ENCODE measurements at regions not wholly inside any gene's neighbourhood (a gene's known extent, or its start where the extent isn't known, plus 50 kb on each side); places are given as distances from the start of the nearest gene placed in this dataset.

DNA sequence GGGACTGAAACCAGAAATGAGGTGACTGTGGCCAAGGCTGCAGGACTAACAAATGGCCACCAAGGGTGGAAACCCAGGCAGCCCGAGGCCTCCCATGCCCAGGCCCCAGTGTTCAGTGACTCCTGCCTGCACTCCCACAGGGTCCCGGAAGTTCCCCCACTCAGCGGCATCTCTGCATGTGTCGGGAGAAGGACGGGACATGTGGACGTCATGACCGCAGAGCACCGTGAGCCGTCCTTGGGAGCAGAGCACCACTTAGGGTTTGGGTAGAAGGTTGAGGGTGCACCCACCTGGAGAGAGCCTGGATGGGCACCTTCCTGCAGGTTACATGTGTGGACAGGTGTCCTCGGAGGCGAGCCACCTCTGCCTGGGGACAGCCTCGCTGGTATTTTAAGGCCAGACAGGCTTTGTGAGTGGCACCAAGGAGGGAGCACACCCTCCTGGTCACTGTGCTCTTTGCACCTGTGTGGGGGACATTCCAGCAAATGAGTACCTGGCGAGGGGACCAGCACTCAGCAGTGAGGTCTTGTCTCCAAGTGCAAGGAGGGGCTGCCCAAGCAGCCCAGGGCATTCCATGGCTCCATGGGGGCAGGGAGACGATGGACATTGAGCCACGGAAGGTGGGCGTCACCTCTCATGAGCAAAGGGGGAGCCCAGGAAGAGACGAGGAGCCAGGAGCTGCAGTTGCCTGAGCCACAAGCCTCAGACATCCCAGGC, 95.3 kb upstream of the TCERG1L start:
- DNase-seq (ENCODE audit: low read depth) = no peak
- TF ChIP-seq, protein P1, sequence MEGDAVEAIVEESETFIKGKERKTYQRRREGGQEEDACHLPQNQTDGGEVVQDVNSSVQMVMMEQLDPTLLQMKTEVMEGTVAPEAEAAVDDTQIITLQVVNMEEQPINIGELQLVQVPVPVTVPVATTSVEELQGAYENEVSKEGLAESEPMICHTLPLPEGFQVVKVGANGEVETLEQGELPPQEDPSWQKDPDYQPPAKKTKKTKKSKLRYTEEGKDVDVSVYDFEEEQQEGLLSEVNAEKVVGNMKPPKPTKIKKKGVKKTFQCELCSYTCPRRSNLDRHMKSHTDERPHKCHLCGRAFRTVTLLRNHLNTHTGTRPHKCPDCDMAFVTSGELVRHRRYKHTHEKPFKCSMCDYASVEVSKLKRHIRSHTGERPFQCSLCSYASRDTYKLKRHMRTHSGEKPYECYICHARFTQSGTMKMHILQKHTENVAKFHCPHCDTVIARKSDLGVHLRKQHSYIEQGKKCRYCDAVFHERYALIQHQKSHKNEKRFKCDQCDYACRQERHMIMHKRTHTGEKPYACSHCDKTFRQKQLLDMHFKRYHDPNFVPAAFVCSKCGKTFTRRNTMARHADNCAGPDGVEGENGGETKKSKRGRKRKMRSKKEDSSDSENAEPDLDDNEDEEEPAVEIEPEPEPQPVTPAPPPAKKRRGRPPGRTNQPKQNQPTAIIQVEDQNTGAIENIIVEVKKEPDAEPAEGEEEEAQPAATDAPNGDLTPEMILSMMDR (IDR thresholded peaks at IDR 0.05; ENCODE audit: insufficient read depth, low read depth, low read length) = no peak
- no peak overlapping the region for H3K4me3 ChIP-seq (ENCODE audit: low read depth, low read length)

GRCh38 chr10:131418681-131419080, 107.2 kb upstream of the TCERG1L start:
- DNase-seq (ENCODE audit: low read depth) = no peak
- no peak overlapping the region for H3K4me3 ChIP-seq (ENCODE audit: low read depth, low read length)
- TF ChIP-seq, protein P1 (IDR thresholded peaks at IDR 0.05; ENCODE audit: insufficient read depth, low read depth, low read length) = no peak

GRCh38 chr10:131419797-131420196, 108.3 kb upstream of the TCERG1L start:
- TF ChIP-seq, protein P1 (IDR thresholded peaks at IDR 0.05; ENCODE audit: insufficient read depth, low read depth, low read length) = no peak
- no peak for DNase-seq (ENCODE audit: low read depth)
- H3K4me3 ChIP-seq (ENCODE audit: low read depth, low read length) = no peak overlapping the region

DNA sequence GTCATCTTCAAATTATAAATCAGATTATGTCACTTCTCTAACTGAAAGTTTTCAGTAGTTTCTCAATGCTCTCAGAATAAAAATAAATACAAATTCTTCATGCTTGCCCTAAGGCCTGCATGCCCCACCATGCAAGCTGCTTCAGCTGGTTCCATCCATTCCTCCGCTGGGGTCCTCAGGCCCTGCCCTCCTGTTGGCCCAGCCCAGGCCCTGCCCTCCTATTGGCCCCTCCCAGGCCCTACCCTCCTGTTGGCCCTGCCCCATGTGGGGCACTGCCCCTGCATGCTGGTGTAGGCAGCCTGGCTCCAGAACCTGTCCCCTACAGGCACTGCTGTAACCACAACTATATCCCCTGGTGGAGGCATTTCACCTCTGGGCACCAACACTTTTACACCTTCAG, 109.3 kb upstream of the TCERG1L start:
- H3K4me3 ChIP-seq (ENCODE audit: low read depth, low read length) = no peak overlapping the region
- TF ChIP-seq, protein P1 (IDR thresholded peaks at IDR 0.05; ENCODE audit: insufficient read depth, low read depth, low read length) = no peak

GRCh38 chr10:131421381-131421780, 109.9 kb upstream of the TCERG1L start:
- DNase-seq (ENCODE audit: low read depth) = no peak
- H3K4me3 ChIP-seq (ENCODE audit: low read depth, low read length) = no peak overlapping the region
- TF ChIP-seq, protein P1 (IDR thresholded peaks at IDR 0.05; ENCODE audit: insufficient read depth, low read depth, low read length) = no peak

More for the DNA sequence above, 109.3 kb upstream of the TCERG1L start:
- DNase-seq (ENCODE audit: low read depth) = no peak

DNA sequence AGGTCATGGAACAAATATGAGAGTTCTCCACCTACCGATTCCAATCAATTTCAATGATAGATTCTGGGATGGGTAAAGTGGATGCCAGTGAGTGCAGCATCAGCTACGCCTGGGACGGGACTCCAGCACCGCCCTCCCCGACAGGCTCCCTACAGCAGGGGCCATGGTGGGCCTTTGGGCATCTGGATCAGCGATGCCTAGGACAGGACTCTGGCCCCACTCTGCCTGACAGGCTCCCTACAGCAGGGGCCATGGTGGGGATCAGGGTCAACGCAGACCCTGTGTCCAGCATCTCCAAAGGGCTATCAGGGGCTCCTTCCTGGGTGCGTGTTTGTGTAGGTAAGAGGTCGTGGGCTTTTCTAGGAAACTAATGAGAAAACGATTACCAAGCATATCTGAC, 111.2 kb upstream of the TCERG1L start:
- no peak overlapping the region for H3K4me3 ChIP-seq (ENCODE audit: low read depth, low read length)
- DNase-seq (ENCODE audit: low read depth) = no peak
- TF ChIP-seq, protein P1 (IDR thresholded peaks at IDR 0.05; ENCODE audit: insufficient read depth, low read depth, low read length) = no peak

DNA sequence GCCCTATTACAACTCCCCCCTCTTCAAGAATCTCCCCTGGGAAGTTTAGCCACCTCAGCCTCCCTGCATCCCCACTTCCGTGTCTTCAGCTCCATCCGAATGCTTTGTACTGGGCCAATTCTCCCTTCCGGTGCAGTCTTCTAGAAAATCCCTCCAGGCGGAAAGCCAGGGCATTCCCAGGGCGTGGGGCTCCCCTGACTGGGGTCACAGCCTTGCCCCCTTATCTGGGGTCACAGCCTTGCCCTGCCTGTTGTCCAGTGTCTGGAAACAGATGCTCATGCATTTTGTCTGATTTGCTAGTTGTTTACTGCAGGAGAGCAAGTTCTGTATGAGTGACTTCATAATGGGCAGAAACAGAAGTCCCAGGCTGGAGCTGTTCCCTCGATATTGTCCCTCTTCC, 112.5 kb upstream of the TCERG1L start:
- TF ChIP-seq, protein P1 (IDR thresholded peaks at IDR 0.05; ENCODE audit: insufficient read depth, low read depth, low read length) = no peak
- DNase-seq (ENCODE audit: low read depth) = no peak
- H3K4me3 ChIP-seq (ENCODE audit: low read depth, low read length) = no peak overlapping the region

Measured in fibroblast of villous mesenchyme (primary cell).